ENCODE measurements at regions not wholly inside any gene's neighbourhood (a gene's known extent, or its start where the extent isn't known, plus 50 kb on each side); places are given as distances from the start of the nearest gene placed in this dataset.

- no peak overlapping the region for H3K23ac ChIP-seq (ENCODE audit: insufficient read length)
- no peak overlapping the region for H3K14ac ChIP-seq (ENCODE audit: insufficient read length)
- H2AFZ ChIP-seq (ENCODE audit: low read length): no peak overlapping the region
- H4K20me1 ChIP-seq (replicated peaks in 1 of 2; ENCODE audit: control insufficient read depth in 1 of 2, insufficient read depth in 2 of 2, low read length in 2 of 2): no peaks in the 10 kb centered on the region
- no peak overlapping the region for H4K91ac ChIP-seq (replicated peaks; ENCODE audit: insufficient read length, low read length)
- H3K27ac ChIP-seq (ENCODE audit: low read depth, low read length): no peak overlapping the region
- H3K18ac ChIP-seq (ENCODE audit: extremely low read depth, low read length): no peak overlapping the region
- H3K56ac ChIP-seq (replicated peaks; ENCODE audit: insufficient read length, low read depth, low read length): no peak overlapping the region
- no peak overlapping the region for H2BK120ac ChIP-seq (replicated peaks; ENCODE audit: low read depth, low read length)
- H4K8ac ChIP-seq (ENCODE audit: extremely low read depth, insufficient read depth, low read length): no peak overlapping the region
- no peak overlapping the region for H2BK5ac ChIP-seq (ENCODE audit: low read depth, low read length)
- no peak overlapping the region for H3K4me2 ChIP-seq (ENCODE audit: insufficient read depth in 1 of 2, low read depth in 2 of 2, low read length in 2 of 2)
- H3K23me2 ChIP-seq (ENCODE audit: low read depth, low read length): peaks cover 1% of the 10 kb centered on the region; the same call in 1 of the 2 replicates
- H3K9me3 ChIP-seq (ENCODE audit: insufficient read depth in 2 of 2, low read depth in 1 of 2, low read length in 1 of 2): no peaks in the 10 kb centered on the region
- H3K36me3 ChIP-seq (ENCODE audit: control insufficient read depth in 2 of 4, insufficient read depth in 4 of 4, low read length in 3 of 4): no peaks in the 10 kb centered on the region
- H3K4me1 ChIP-seq (replicated peaks in 1 of 4; ENCODE audit: control insufficient read depth in 3 of 4, insufficient read depth in 4 of 4, low read length in 3 of 4): peaks cover 0 to 3% (median 1%) of the 10 kb centered on the region in 4 experiments; a peak in 1 of 7 replicates
- no peak overlapping the region for H3K9ac ChIP-seq (replicated peaks in 1 of 4; ENCODE audit: extremely low read depth in 1 of 4, low read depth in 3 of 4, low read length in 3 of 4)
- no peak overlapping the region for H3K4me3 ChIP-seq (ENCODE audit: extremely low read depth in 1 of 4, insufficient read depth in 2 of 4, low read depth in 3 of 4, low read length in 4 of 4)
- FAIRE-seq (no peak), DNase-seq (ENCODE audit: low read depth in 1 of 2, low spot score in 2 of 2) (no peak)
- H4K5ac ChIP-seq (ENCODE audit: insufficient read length, low read depth, low read length): no peak overlapping the region
- H3K79me1 ChIP-seq (ENCODE audit: low read depth, low read length): no peaks in the 10 kb centered on the region
- no peak overlapping the region for H2BK20ac ChIP-seq (ENCODE audit: low read length)
- no peak overlapping the region for H3K4ac ChIP-seq (replicated peaks; ENCODE audit: insufficient read length, low read depth, low read length)
- no peak overlapping the region for H2AK5ac ChIP-seq (ENCODE audit: low read depth, low read length)
- H2BK15ac ChIP-seq (ENCODE audit: low read length): no peak overlapping the region
- H2BK12ac ChIP-seq (ENCODE audit: low read depth, low read length): no peak overlapping the region
- H3K79me2 ChIP-seq (ENCODE audit: control insufficient read depth in 1 of 2, insufficient read depth in 2 of 2, low read length in 2 of 2): no peaks in the 10 kb centered on the region
- CTCF ChIA-PET (ENCODE audit: partially characterized antibody): interaction anchor here (0.9 to 6.8 kb wide), 5 partner anchors 13 to 94 kb away, joined by 4 to 72 read pairs (median 7); no protein-coding TSS in a partner anchor
- H3K27me3 ChIP-seq (replicated peaks in 1 of 4; ENCODE audit: control insufficient read depth in 3 of 4, extremely low read depth in 1 of 4, insufficient read depth in 3 of 4, low read length in 3 of 4): no peaks in the 10 kb centered on the region
- WGBS, 2 experiments (ENCODE audit: extremely low coverage in 1 of 2, insufficient coverage in 1 of 2, insufficient read length in 1 of 2, insufficient replicate concordance in 2 of 2, low coverage in 1 of 2, low lambda C conversion rate in 2 of 2, missing lambda C conversion rate in 1 of 2): 85% methylated on average over 3 of the region's 3 CpGs; no CpG with 5 or more reads in 1 of the 2 experiments
- POLR2A ChIA-PET (ENCODE audit: partially characterized antibody): no interaction called here
- TF ChIP-seq RNF2 (IDR thresholded peaks at IDR 0.05; ENCODE audit: borderline replicate concordance, low read depth, low read length, missing control alignments, poor library complexity, severe bottlenecking) (no peak), JUND (IDR thresholded peaks at IDR 0.05; ENCODE audit: low read length) (no peak), BCL11A (IDR thresholded peaks at IDR 0.05; ENCODE audit: low read depth in 2 of 2, low read length in 2 of 2) (no peak), SP2 (IDR thresholded peaks at IDR 0.05; ENCODE audit: low read length) (no peak), TBP (IDR thresholded peaks at IDR 0.05; ENCODE audit: low read depth, low read length) (no peak), TCF12 (IDR thresholded peaks at IDR 0.05; ENCODE audit: low read depth, low read length) (no peak), RAD21 (IDR thresholded peaks at IDR 0.05 in 1 of 2, conservative IDR thresholded peaks at IDR 0.05 in 1 of 2; ENCODE audit: low read depth in 2 of 2, low read length in 2 of 2) (no peak), SRF (IDR thresholded peaks at IDR 0.05; ENCODE audit: low read depth, low read length) (no peak), CHD2 (IDR thresholded peaks at IDR 0.05; ENCODE audit: low read length) (no peak), TAF1 (IDR thresholded peaks at IDR 0.05; ENCODE audit: low read depth, low read length) (no peak), SIN3A (conservative IDR thresholded peaks at IDR 0.05 in 1 of 2, IDR thresholded peaks at IDR 0.05 in 1 of 2; ENCODE audit: low read depth in 1 of 2, low read length in 2 of 2) (no peak)
- TF ChIP-seq, protein P1, sequence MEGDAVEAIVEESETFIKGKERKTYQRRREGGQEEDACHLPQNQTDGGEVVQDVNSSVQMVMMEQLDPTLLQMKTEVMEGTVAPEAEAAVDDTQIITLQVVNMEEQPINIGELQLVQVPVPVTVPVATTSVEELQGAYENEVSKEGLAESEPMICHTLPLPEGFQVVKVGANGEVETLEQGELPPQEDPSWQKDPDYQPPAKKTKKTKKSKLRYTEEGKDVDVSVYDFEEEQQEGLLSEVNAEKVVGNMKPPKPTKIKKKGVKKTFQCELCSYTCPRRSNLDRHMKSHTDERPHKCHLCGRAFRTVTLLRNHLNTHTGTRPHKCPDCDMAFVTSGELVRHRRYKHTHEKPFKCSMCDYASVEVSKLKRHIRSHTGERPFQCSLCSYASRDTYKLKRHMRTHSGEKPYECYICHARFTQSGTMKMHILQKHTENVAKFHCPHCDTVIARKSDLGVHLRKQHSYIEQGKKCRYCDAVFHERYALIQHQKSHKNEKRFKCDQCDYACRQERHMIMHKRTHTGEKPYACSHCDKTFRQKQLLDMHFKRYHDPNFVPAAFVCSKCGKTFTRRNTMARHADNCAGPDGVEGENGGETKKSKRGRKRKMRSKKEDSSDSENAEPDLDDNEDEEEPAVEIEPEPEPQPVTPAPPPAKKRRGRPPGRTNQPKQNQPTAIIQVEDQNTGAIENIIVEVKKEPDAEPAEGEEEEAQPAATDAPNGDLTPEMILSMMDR (IDR thresholded peaks at IDR 0.05; ENCODE audit: control extremely low read depth in 1 of 3, insufficient read depth in 1 of 3, low read depth in 1 of 3, low read length in 3 of 3): no peak
These were observed 144.1 kb downstream of the SH3BGRL2 start for GRCh38 chr6:79775222-79775621.

Data from H1 (cell line).